ENCODE measurements at regions not wholly inside any gene's neighbourhood (a gene's known extent, or its start where the extent isn't known, plus 50 kb on each side); places are given as distances from the start of the nearest gene placed in this dataset.

- no peaks in the 10 kb centered on the region for H4K20me1 ChIP-seq (replicated peaks; ENCODE audit: insufficient read depth)
- Mint-ChIP-seq H3K36me3 (ENCODE audit: low read depth) (peaks cover 2% of the 10 kb centered on the region; the same call in 1 of the 3 replicates), H3K9me3 (peaks cover 8% of the 10 kb centered on the region; the same call in 2 of the 3 replicates), H3K4me1 (peaks cover 9% of the 10 kb centered on the region), H3K27me3 (ENCODE audit: insufficient read depth, low read depth, poor library complexity) (peaks cover 2% of the 10 kb centered on the region), H3K27ac (no peak overlapping the region), H3K4me3 (no peak overlapping the region)
- DNase-seq (ENCODE audit: low spot score) (peak; percentile 27), ATAC-seq (no peak)
- H3F3A ChIP-seq (replicated peaks; ENCODE audit: low read depth) = no peaks in the 10 kb centered on the region
- H3K79me2 ChIP-seq (replicated peaks; ENCODE audit: insufficient read depth) = no peaks in the 10 kb centered on the region
- peak overlapping the region; percentile 49 for H2AFZ ChIP-seq
- no peak overlapping the region for H3K4me3 ChIP-seq
- H3K36me3 ChIP-seq (ENCODE audit: insufficient read depth) = no peaks in the 10 kb centered on the region
- H3K9me2 ChIP-seq (ENCODE audit: insufficient read depth) = peaks cover 11% of the 10 kb centered on the region; the same call in 1 of the 2 replicates
- peak overlapping the region; percentile 50; the same call in 1 of the 2 replicates for H3K4me2 ChIP-seq
- TF ChIP-seq EZH2 (IDR thresholded peaks at IDR 0.05; ENCODE audit: low read depth, unreplicated experiment) (no peak), ZNF114 (CRISPR knock-in tag; IDR thresholded peaks at IDR 0.05) (no peak), ZNF462 (CRISPR knock-in tag; IDR thresholded peaks at IDR 0.05) (no peak), STAT1 (IDR thresholded peaks at IDR 0.05; ENCODE audit: unreplicated experiment) (no peak), POLR2AphosphoS5 (IDR thresholded peaks at IDR 0.05; ENCODE audit: low read depth) (no peak), ETS1 (IDR thresholded peaks at IDR 0.05) (no peak), CREB1 (CRISPR knock-in tag; IDR thresholded peaks at IDR 0.05; ENCODE audit: low read depth) (no peak), EZH2phosphoT487 (IDR thresholded peaks at IDR 0.05; ENCODE audit: unreplicated experiment) (no peak), JUNB (IDR thresholded peaks at IDR 0.05; ENCODE audit: unreplicated experiment) (no peak), ZNF331 (CRISPR knock-in tag; IDR thresholded peaks at IDR 0.05; ENCODE audit: low read depth) (no peak), NANOG (IDR thresholded peaks at IDR 0.05; ENCODE audit: borderline replicate concordance) (no peak), CTCF (conservative IDR thresholded peaks at IDR 0.05; ENCODE audit: low read depth in 2 of 2) (no peak), REST (IDR thresholded peaks at IDR 0.05; ENCODE audit: unreplicated experiment) (no peak)
- peaks cover 13% of the 10 kb centered on the region for H3K4me1 ChIP-seq (ENCODE audit: insufficient read depth)
- H3K27me3 ChIP-seq (ENCODE audit: insufficient read depth) = no peaks in the 10 kb centered on the region
- H3K27ac ChIP-seq (ENCODE audit: low read depth) = no peak overlapping the region
These were observed 59.5 kb upstream of the NCKAP5 start for GRCh38 chr2:133627741-133628140.

Data from GM23338 (cell line).